NCI-H187 (cell line): ENCODE measurements at regions not wholly inside any gene's neighbourhood (a gene's known extent, or its start where the extent isn't known, plus 50 kb on each side); places are given as distances from the start of the nearest gene placed in this dataset.
"Not testable (repeated sequence)": the region's sequence is repeated elsewhere in the genome, so short reads cannot be mapped to it uniquely, and the experiment has no call there.

ENCODE experiments used
- DNase-seq, 2 experiments: peaks; one replicate each; lab custom pipeline; 2025; lab: John Stamatoyannopoulos, UW

GRCh38 chr4:66837279-66837922, 707.9 kb downstream of the CENPC start:
- DNase-seq, result no peak

GRCh38 chr4:66829310-66829709, 716.0 kb downstream of the CENPC start:
- DNase-seq, result no peak

GRCh38 chr4:66820681-66821080, 724.6 kb downstream of the CENPC start:
- DNase-seq, result no peak

GRCh38 chr4:66814277-66814676, 731.0 kb downstream of the CENPC start:
- no peak for DNase-seq

GRCh38 chr4:66805582-66805981, 739.7 kb downstream of the CENPC start:
- no peak for DNase-seq

- DNase-seq, result no peak
These were observed 740.3 kb downstream of the CENPC start for GRCh38 chr4:66804979-66805378.

- DNase-seq, result no peak
These were observed 747.7 kb downstream of the CENPC start for GRCh38 chr4:66797608-66798007.

- no peak for DNase-seq
These were observed 749.6 kb downstream of the CENPC start for GRCh38 chr4:66795724-66796123.

- DNase-seq, result no peak
These were observed 750.8 kb downstream of the CENPC start for GRCh38 chr4:66794390-66795034.

GRCh38 chr4:66791686-66792085, 753.6 kb downstream of the CENPC start:
- no peak for DNase-seq

- DNase-seq, result no peak
These were observed 759.8 kb downstream of the CENPC start for GRCh38 chr4:66785479-66785878.

GRCh38 chr4:66782751-66783150, 762.6 kb downstream of the CENPC start:
- DNase-seq, result not testable (repeated sequence)

- no peak for DNase-seq
These were observed 768.2 kb downstream of the CENPC start for GRCh38 chr4:66777097-66777496.

GRCh38 chr4:66769441-66769840, 775.9 kb downstream of the CENPC start:
- DNase-seq, result no peak

GRCh38 chr4:66767442-66767841, 777.9 kb downstream of the CENPC start:
- DNase-seq, result no peak

GRCh38 chr4:66766557-66766956, 778.7 kb downstream of the CENPC start:
- no peak for DNase-seq

- DNase-seq, result no peak
These were observed 795.0 kb downstream of the CENPC start for GRCh38 chr4:66750273-66750672.

GRCh38 chr4:66746918-66747317, 798.4 kb downstream of the CENPC start:
- not testable (repeated sequence) for DNase-seq

GRCh38 chr4:66741081-66741480, 804.2 kb downstream of the CENPC start:
- no peak for DNase-seq

GRCh38 chr4:66736606-66737005, 808.7 kb downstream of the CENPC start:
- DNase-seq, result no peak

GRCh38 chr4:66728280-66728679, 817.0 kb downstream of the CENPC start:
- DNase-seq, result no peak

- DNase-seq, result not testable (repeated sequence)
These were observed 832.9 kb downstream of the CENPC start for GRCh38 chr4:66712301-66712921.

GRCh38 chr4:66704243-66704642, 841.1 kb downstream of the CENPC start:
- no peak for DNase-seq
